Activated CD8-positive, alpha-beta memory T cell treated with anti-CD3 and anti-CD28 coated beads, Interleukin-2, amount 50 U/mL, for 1 hour (primary cell): ENCODE measurements at regions not wholly inside any gene's neighbourhood (a gene's known extent, or its start where the extent isn't known, plus 50 kb on each side); places are given as distances from the start of the nearest gene placed in this dataset.

Experiments
- DNase-seq: peaks from one replicate; pipeline ENCODE4 v3.0.0-alpha.2; 2020; ENCODE audit errors: extremely low read depth

GRCh38 chr7:131619336-131620305 lies 63.2 kb upstream of the PODXL start:
- no peak for DNase-seq

GRCh38 chr7:131618391-131618790 lies 62.0 kb upstream of the PODXL start:
- DNase-seq = no peak

- no peak for DNase-seq
These were observed 60.2 kb upstream of the PODXL start for GRCh38 chr7:131616487-131617200.

GRCh38 chr7:131613909-131614308 lies 57.5 kb upstream of the PODXL start:
- DNase-seq = no peak

GRCh38 chr7:131610007-131610406 lies 53.6 kb upstream of the PODXL start:
- DNase-seq = no peak

- no peak for DNase-seq
These were observed 51.7 kb upstream of the PODXL start for GRCh38 chr7:131608116-131608500.

GRCh38 chr7:131607291-131608115 lies 51.1 kb upstream of the PODXL start:
- no peak for DNase-seq

GRCh38 chr7:131606346-131607290 lies 50.2 kb upstream of the PODXL start:
- DNase-seq = no peak
